ENCODE measurements at regions not wholly inside any gene's neighbourhood (a gene's known extent, or its start where the extent isn't known, plus 50 kb on each side); places are given as distances from the start of the nearest gene placed in this dataset.

DNA sequence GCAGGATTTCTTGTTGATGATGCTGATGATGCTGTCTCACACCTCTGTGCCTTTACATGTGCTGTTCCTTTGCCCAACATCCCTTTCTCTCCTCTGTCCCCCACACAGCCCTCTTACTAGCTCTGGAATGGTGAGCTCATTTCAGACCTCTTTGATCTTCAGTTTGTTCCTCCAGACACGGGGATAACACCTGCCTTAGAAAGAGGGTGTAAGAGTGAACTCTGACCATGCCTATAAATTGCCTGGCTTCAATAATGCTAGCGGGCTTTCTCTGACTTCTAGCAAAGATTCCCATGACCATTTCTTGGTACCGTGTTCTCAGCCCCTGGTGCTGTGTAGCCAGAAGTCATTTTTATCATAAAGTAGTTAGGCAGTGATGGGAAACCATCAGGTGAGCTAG, 55.9 kb upstream of the DRD2 start:
- TF ChIP-seq, protein P1, sequence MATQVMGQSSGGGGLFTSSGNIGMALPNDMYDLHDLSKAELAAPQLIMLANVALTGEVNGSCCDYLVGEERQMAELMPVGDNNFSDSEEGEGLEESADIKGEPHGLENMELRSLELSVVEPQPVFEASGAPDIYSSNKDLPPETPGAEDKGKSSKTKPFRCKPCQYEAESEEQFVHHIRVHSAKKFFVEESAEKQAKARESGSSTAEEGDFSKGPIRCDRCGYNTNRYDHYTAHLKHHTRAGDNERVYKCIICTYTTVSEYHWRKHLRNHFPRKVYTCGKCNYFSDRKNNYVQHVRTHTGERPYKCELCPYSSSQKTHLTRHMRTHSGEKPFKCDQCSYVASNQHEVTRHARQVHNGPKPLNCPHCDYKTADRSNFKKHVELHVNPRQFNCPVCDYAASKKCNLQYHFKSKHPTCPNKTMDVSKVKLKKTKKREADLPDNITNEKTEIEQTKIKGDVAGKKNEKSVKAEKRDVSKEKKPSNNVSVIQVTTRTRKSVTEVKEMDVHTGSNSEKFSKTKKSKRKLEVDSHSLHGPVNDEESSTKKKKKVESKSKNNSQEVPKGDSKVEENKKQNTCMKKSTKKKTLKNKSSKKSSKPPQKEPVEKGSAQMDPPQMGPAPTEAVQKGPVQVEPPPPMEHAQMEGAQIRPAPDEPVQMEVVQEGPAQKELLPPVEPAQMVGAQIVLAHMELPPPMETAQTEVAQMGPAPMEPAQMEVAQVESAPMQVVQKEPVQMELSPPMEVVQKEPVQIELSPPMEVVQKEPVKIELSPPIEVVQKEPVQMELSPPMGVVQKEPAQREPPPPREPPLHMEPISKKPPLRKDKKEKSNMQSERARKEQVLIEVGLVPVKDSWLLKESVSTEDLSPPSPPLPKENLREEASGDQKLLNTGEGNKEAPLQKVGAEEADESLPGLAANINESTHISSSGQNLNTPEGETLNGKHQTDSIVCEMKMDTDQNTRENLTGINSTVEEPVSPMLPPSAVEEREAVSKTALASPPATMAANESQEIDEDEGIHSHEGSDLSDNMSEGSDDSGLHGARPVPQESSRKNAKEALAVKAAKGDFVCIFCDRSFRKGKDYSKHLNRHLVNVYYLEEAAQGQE (IDR thresholded peaks at IDR 0.05; ENCODE audit: insufficient replicate concordance, low read depth) = no peak
- TF ChIP-seq, protein P2, sequence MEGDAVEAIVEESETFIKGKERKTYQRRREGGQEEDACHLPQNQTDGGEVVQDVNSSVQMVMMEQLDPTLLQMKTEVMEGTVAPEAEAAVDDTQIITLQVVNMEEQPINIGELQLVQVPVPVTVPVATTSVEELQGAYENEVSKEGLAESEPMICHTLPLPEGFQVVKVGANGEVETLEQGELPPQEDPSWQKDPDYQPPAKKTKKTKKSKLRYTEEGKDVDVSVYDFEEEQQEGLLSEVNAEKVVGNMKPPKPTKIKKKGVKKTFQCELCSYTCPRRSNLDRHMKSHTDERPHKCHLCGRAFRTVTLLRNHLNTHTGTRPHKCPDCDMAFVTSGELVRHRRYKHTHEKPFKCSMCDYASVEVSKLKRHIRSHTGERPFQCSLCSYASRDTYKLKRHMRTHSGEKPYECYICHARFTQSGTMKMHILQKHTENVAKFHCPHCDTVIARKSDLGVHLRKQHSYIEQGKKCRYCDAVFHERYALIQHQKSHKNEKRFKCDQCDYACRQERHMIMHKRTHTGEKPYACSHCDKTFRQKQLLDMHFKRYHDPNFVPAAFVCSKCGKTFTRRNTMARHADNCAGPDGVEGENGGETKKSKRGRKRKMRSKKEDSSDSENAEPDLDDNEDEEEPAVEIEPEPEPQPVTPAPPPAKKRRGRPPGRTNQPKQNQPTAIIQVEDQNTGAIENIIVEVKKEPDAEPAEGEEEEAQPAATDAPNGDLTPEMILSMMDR (IDR thresholded peaks at IDR 0.05; ENCODE audit: insufficient read depth, low read length) = no peak
- TF ChIP-seq POLR2AphosphoS5 (IDR thresholded peaks at IDR 0.05; ENCODE audit: low read depth) (no peak), GABPA (IDR thresholded peaks at IDR 0.05; ENCODE audit: low read depth) (no peak)

All from HL-60 (cell line).